Mucosa of stomach (tissue), 1 donor: ENCODE measurements at regions not wholly inside any gene's neighbourhood (a gene's known extent, or its start where the extent isn't known, plus 50 kb on each side); places are given as distances from the start of the nearest gene placed in this dataset.
"Not testable (repeated sequence)": the region's sequence is repeated elsewhere in the genome, so short reads cannot be mapped to it uniquely, and the experiment has no call there.

Experiments used
- H3K27me3 ChIP-seq: one replicate; pipeline ENCODE4 v1.7.0; 2013; ENCODE audit warnings: mild to moderate bottlenecking, low read length; ENCODE audit not compliant: control insufficient read depth, insufficient read depth
- H3K36me3 ChIP-seq: one replicate; pipeline ENCODE4 v1.7.0; 2013; ENCODE audit warnings: low read length; ENCODE audit not compliant: control insufficient read depth, insufficient read depth
- H3K4me1 ChIP-seq: one replicate; pipeline ENCODE4 v1.7.0; 2013; ENCODE audit warnings: mild to moderate bottlenecking, low read length; ENCODE audit not compliant: control insufficient read depth, insufficient read depth
- H3K4me3 ChIP-seq: one replicate; pipeline ENCODE4 v1.7.0; 2013; ENCODE audit warnings: low read length
- H3K9ac ChIP-seq: one replicate; pipeline ENCODE4 v1.7.0; 2013; ENCODE audit warnings: mild to moderate bottlenecking, low read length, moderate library complexity
- H3K9me3 ChIP-seq: one replicate; pipeline ENCODE4 v1.7.0; 2013; ENCODE audit warnings: mild to moderate bottlenecking, low read length, moderate library complexity; ENCODE audit not compliant: control insufficient read depth
- donor health status: Pancreatic carcinoma.

DNA sequence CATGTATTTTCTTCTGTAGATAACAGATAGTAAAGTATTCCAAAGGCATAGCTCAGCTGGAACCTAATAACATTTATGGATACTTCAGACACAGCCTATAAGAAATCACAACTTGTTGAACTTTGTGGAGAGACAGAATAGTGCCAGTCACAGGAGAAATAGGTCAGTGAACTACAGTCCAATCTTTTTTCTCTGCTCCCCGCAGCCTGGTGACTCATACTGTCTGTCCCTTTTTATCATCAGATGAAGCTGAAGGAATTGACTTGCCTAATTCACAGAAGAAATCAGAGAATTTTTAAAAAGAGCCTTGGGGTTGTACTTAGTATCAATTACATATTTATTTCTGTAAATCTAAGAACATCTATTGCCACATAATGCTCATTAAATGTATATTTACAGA lies 222.3 kb downstream of the ALG10 start:
- Histone ChIP-seq H3K4me1 (no peaks in the 10 kb centered on the region), H3K27me3 (no peaks in the 10 kb centered on the region), H3K9me3 (no peaks in the 10 kb centered on the region), H3K9ac (no peak overlapping the region), H3K4me3 (no peak overlapping the region), H3K36me3 (no peaks in the 10 kb centered on the region)

DNA sequence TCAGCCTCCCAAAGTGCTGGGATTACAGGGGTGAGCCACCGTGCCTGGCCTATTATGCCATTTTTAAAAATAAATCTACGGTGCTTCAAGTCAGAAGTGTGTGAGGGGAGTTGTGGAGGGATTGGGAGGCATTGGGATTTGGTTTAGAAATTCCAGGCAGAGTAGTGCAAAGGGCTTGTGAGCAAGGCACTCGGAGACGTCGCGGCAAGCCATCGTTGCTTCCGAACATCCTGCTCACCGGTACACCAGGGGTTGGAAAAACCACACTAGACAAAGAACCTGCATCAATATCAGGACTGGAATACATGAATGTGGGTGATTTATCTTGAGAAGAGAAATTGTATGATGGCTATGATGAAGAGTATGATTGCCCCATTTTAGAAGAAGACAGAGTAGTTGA lies 227.0 kb downstream of the ALG10 start:
- H3K27me3 ChIP-seq: no peaks in the 10 kb centered on the region
- H3K9ac ChIP-seq: no peak overlapping the region
- H3K36me3 ChIP-seq: no peaks in the 10 kb centered on the region
- H3K9me3 ChIP-seq: no peaks in the 10 kb centered on the region
- no peaks in the 10 kb centered on the region for H3K4me1 ChIP-seq
- no peak overlapping the region for H3K4me3 ChIP-seq

DNA sequence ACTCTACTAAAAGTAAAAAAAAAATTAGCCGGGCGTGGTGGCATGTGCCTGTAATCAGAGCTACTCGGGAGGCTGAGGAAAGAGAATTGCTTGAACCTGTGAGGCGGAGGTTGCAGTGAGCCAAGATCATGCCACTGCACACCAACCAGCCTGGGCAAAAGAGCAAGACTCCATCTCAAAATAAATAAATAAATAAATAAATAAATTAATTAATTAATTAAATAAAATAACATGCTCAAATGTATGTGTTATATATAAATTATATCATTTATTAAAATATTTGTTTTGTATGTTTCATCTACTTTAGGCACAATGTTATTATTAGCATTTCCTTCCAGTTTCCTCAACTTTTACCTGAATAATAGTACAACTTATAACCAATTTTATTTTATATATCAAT lies 229.6 kb downstream of the ALG10 start:
- not testable (repeated sequence) for H3K4me3 ChIP-seq, H3K36me3 ChIP-seq, H3K9me3 ChIP-seq, H3K4me1 ChIP-seq, H3K27me3 ChIP-seq, H3K9ac ChIP-seq

- no peaks in the 10 kb centered on the region for H3K9me3 ChIP-seq
- H3K4me3 ChIP-seq: no peak overlapping the region
- H3K27me3 ChIP-seq: no peaks in the 10 kb centered on the region
- no peaks in the 10 kb centered on the region for H3K4me1 ChIP-seq
- H3K9ac ChIP-seq: no peak overlapping the region
- no peaks in the 10 kb centered on the region for H3K36me3 ChIP-seq
Measured at GRCh38 chr12:34253674-34254073, 231.4 kb downstream of the ALG10 start.

DNA sequence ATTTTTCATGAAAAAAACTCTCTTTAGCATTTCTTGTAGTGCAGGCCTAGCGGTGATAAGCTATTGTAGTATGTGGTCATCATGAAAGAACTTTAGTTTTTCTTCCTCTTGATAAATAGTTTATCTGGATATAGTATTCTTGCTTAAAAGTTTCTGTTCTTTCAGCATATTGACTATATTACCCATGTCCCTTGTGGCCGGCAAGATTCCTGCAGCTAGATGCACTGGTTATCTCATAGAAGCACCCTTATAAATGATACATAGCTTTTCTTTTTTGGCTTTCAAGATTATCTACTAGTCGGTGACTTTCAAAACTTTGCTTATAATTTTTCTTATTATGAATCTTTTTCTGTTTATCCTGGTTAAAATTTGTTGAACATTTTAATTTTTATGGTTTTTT lies 234.8 kb downstream of the ALG10 start:
- Histone ChIP-seq H3K9ac (no peak overlapping the region), H3K36me3 (no peaks in the 10 kb centered on the region), H3K4me1 (no peaks in the 10 kb centered on the region), H3K27me3 (no peaks in the 10 kb centered on the region), H3K9me3 (no peaks in the 10 kb centered on the region), H3K4me3 (no peak overlapping the region)

GRCh38 chr12:34262140-34262539 lies 239.8 kb downstream of the ALG10 start:
- H3K4me3 ChIP-seq, H3K27me3 ChIP-seq, H3K9ac ChIP-seq, H3K9me3 ChIP-seq, H3K4me1 ChIP-seq, H3K36me3 ChIP-seq: not testable (repeated sequence)

DNA sequence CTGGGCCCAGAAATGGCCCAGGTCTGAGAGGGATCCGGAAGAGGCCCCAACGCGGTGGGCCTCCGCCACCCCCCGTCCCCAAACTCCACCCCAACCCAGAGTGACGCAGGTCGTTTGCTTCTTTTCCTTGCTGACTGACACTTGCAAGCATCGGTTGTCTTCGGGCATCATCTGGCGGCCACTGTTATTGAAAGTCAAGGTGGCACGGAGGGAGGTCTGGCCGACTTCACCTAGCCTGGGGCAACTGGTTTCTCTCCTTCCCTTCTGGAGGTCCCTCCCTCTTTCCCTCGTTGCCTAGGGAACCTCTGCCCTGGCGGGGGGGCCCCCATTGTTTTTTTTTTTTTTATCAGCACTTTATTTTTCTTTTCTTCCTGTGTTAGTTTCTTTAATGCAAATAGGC lies 241.8 kb downstream of the ALG10 start:
- no peaks in the 10 kb centered on the region for H3K9me3 ChIP-seq
- H3K36me3 ChIP-seq: no peaks in the 10 kb centered on the region
- H3K27me3 ChIP-seq: no peaks in the 10 kb centered on the region
- no peak overlapping the region for H3K4me3 ChIP-seq
- H3K4me1 ChIP-seq: no peaks in the 10 kb centered on the region
- H3K9ac ChIP-seq: no peak overlapping the region

- H3K9me3 ChIP-seq, H3K9ac ChIP-seq, H3K36me3 ChIP-seq, H3K4me1 ChIP-seq, H3K4me3 ChIP-seq, H3K27me3 ChIP-seq: not testable (repeated sequence)
Measured at GRCh38 chr12:34273703-34274102, 251.4 kb downstream of the ALG10 start.

- no peaks in the 10 kb centered on the region for H3K27me3 ChIP-seq
- no peaks in the 10 kb centered on the region for H3K36me3 ChIP-seq
- no peak overlapping the region for H3K4me3 ChIP-seq
- no peaks in the 10 kb centered on the region for H3K9me3 ChIP-seq
- H3K4me1 ChIP-seq: no peaks in the 10 kb centered on the region
- no peak overlapping the region for H3K9ac ChIP-seq
Measured at GRCh38 chr12:34275129-34275528, 252.8 kb downstream of the ALG10 start.

- no peak overlapping the region for H3K9ac ChIP-seq
- H3K4me1 ChIP-seq: no peaks in the 10 kb centered on the region
- no peak overlapping the region for H3K4me3 ChIP-seq
- no peaks in the 10 kb centered on the region for H3K9me3 ChIP-seq
- H3K36me3 ChIP-seq: no peaks in the 10 kb centered on the region
- no peaks in the 10 kb centered on the region for H3K27me3 ChIP-seq
Measured at GRCh38 chr12:34286483-34286882, 264.2 kb downstream of the ALG10 start.

GRCh38 chr12:34286934-34287333 lies 264.6 kb downstream of the ALG10 start:
- Histone ChIP-seq H3K4me3 (no peak overlapping the region), H3K27me3 (no peaks in the 10 kb centered on the region), H3K9me3 (no peaks in the 10 kb centered on the region), H3K9ac (no peak overlapping the region), H3K4me1 (no peaks in the 10 kb centered on the region), H3K36me3 (no peaks in the 10 kb centered on the region)

GRCh38 chr12:34287437-34287836 lies 265.1 kb downstream of the ALG10 start:
- H3K9ac ChIP-seq: no peak overlapping the region
- no peaks in the 10 kb centered on the region for H3K27me3 ChIP-seq
- no peak overlapping the region for H3K4me3 ChIP-seq
- no peaks in the 10 kb centered on the region for H3K4me1 ChIP-seq
- no peaks in the 10 kb centered on the region for H3K36me3 ChIP-seq
- H3K9me3 ChIP-seq: no peaks in the 10 kb centered on the region
